Fibroblast of pulmonary artery (primary cell): ENCODE measurements at regions not wholly inside any gene's neighbourhood (a gene's known extent, or its start where the extent isn't known, plus 50 kb on each side); places are given as distances from the start of the nearest gene placed in this dataset.
"Not testable (repeated sequence)": the region's sequence is repeated elsewhere in the genome, so short reads cannot be mapped to it uniquely, and the experiment has no call there.

ENCODE experiments used
- DNase-seq: peaks from one replicate; pipeline ENCODE4 v3.0.0-alpha.2; 2010; ENCODE audit warnings: low read depth
- H3K4me3 ChIP-seq: replicated peaks from 2 replicates; pipeline ENCODE4 v1.5.1; 2011; ENCODE audit warnings: low read depth, mild to moderate bottlenecking, control low read depth, low read length, moderate library complexity
- TF ChIP-seq, protein P1 (sequence below): IDR thresholded peaks from 2 replicates; pipeline ENCODE4 v1.5.1; 2011; ENCODE audit warnings: mild to moderate bottlenecking, control low read depth, low read length, inconsistent platforms; ENCODE audit errors: missing control alignments

DNA sequence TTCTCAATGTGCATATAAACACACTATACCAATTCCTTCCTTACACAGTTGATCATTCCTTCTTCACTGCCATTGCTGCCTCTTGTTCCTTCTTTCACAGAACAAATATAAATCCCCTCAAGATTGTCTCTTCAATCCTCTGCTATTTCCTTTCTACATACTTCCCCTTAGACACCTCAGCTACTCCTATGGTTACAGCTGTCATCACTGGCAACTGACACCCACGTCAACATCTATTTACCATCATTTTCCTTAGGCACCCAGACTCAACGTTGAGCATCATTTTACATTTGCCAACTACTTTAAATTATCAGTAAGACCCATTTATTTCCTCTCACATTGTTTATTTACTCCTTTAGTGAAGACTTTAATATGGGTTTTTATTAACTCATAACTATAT lies 488.8 kb upstream of the FSHR start:
- DNase-seq: no peak
- H3K4me3 ChIP-seq: no peak overlapping the region
- TF ChIP-seq, protein P1, sequence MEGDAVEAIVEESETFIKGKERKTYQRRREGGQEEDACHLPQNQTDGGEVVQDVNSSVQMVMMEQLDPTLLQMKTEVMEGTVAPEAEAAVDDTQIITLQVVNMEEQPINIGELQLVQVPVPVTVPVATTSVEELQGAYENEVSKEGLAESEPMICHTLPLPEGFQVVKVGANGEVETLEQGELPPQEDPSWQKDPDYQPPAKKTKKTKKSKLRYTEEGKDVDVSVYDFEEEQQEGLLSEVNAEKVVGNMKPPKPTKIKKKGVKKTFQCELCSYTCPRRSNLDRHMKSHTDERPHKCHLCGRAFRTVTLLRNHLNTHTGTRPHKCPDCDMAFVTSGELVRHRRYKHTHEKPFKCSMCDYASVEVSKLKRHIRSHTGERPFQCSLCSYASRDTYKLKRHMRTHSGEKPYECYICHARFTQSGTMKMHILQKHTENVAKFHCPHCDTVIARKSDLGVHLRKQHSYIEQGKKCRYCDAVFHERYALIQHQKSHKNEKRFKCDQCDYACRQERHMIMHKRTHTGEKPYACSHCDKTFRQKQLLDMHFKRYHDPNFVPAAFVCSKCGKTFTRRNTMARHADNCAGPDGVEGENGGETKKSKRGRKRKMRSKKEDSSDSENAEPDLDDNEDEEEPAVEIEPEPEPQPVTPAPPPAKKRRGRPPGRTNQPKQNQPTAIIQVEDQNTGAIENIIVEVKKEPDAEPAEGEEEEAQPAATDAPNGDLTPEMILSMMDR: no peak

DNA sequence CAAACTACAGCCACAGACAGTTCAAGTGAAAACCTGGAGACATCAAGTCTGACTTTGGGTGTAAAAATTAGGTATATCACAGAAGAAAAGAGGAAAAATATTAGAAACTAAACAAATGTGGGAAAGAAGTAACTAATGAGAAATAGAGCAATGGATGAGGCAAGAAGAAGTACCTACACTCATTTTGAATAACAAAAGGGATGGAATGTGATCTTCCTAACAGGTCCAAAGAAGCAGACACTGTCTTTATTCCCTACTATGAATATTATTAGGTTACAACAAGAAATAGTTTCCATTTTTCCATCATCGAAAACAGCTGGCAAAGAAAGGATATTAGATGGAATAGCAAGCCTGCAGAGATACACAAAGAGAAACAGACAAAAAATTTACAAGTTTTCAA lies 486.3 kb upstream of the FSHR start:
- no peak for DNase-seq
- TF ChIP-seq, protein P1: no peak
- no peak overlapping the region for H3K4me3 ChIP-seq

DNA sequence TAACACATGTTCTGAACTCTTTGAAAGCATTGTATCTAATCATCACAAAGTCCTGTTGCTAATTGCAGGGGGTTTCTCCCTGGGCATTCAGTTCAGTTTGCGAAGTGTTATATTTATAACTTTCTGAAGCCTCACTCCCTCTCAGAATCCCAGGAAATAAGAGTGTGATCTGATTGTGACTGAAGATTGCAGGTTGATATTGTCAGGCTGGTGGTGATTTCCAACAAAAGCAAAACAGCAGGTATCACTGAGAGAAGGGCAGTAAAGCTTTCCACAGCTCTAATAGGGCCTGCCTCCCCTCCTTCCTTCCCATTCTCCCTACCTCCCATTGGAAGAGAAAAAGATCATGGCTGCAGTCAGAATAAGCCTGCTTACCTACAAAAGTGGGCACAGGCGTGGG lies 466.7 kb upstream of the FSHR start:
- DNase-seq: no peak
- TF ChIP-seq, protein P1: no peak
- no peak overlapping the region for H3K4me3 ChIP-seq

GRCh38 chr2:49619804-49620203 lies 465.5 kb upstream of the FSHR start:
- no peak overlapping the region for H3K4me3 ChIP-seq
- peak; percentile 4 for DNase-seq
- TF ChIP-seq, protein P1: peak; percentile 30

GRCh38 chr2:49618491-49618890 lies 464.2 kb upstream of the FSHR start:
- H3K4me3 ChIP-seq: no peak overlapping the region
- no peak for DNase-seq
- TF ChIP-seq, protein P1: no peak

GRCh38 chr2:49616800-49617199 lies 462.5 kb upstream of the FSHR start:
- DNase-seq: peak; percentile 46
- no peak overlapping the region for H3K4me3 ChIP-seq
- TF ChIP-seq, protein P1: peak; percentile 54

GRCh38 chr2:49611796-49612195 lies 457.5 kb upstream of the FSHR start:
- H3K4me3 ChIP-seq, DNase-seq: not testable (repeated sequence)

GRCh38 chr2:49600524-49600923 lies 446.2 kb upstream of the FSHR start:
- TF ChIP-seq, protein P1: no peak
- no peak for DNase-seq
- H3K4me3 ChIP-seq: no peak overlapping the region
